ENCODE measurements at regions not wholly inside any gene's neighbourhood (a gene's known extent, or its start where the extent isn't known, plus 50 kb on each side); places are given as distances from the start of the nearest gene placed in this dataset.

DNA sequence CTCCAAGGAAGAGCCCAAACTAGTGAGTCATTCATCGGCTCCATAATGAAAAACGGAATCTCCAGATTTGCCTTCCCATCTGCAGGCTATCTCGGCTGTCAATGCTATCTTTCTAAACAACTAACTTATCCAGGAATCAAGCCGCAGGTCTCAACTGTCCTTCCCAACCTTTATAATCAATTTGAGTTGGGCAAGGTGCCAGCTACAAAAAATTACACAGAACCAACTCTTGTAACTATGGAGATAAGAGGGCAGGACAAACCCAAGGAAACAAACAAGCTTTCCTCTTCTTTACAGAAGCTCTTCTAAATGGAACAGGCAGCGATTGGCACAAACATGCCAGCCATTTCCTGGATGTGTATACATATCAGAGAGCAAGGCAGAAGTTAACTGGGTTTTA lies 61.2 kb upstream of the RAI2 start:
- TF ChIP-seq, protein P1, sequence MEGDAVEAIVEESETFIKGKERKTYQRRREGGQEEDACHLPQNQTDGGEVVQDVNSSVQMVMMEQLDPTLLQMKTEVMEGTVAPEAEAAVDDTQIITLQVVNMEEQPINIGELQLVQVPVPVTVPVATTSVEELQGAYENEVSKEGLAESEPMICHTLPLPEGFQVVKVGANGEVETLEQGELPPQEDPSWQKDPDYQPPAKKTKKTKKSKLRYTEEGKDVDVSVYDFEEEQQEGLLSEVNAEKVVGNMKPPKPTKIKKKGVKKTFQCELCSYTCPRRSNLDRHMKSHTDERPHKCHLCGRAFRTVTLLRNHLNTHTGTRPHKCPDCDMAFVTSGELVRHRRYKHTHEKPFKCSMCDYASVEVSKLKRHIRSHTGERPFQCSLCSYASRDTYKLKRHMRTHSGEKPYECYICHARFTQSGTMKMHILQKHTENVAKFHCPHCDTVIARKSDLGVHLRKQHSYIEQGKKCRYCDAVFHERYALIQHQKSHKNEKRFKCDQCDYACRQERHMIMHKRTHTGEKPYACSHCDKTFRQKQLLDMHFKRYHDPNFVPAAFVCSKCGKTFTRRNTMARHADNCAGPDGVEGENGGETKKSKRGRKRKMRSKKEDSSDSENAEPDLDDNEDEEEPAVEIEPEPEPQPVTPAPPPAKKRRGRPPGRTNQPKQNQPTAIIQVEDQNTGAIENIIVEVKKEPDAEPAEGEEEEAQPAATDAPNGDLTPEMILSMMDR (IDR thresholded peaks at IDR 0.05), result no peak
- TF ChIP-seq POLR2A (IDR thresholded peaks at IDR 0.05), result no peak
- no peak for DNase-seq
- Histone ChIP-seq H3K9me3 (no peaks in the 10 kb centered on the region), H3K36me3 (no peaks in the 10 kb centered on the region), H3K4me1 (no peaks in the 10 kb centered on the region), H3K4me3 (no peak overlapping the region), H3K27me3 (no peaks in the 10 kb centered on the region), H3K27ac (no peak overlapping the region)

DNA sequence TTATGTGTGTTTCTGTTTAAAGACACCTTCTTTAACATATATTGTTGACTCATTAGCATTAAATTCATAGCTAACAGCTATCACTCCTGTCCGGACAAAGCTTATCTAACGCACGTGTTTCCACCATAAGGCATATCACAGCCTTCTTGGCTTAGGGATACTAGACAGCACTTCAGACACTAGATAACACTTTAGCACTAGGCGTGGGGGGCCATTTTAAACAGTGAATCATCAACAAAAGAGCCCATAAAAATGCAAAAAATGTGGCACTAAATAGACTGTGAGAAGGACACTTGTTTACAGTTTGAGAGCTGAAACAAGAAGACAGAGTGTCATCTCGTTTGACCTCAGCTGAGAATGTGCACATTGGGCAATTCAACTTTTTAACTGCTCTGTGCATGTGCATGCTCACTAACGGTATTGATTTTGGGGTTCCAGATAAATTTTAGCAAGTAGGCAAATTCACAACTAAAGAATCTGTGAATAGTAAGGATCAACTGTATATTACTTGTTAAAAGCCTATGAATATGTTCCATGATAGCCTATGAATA lies 58.9 kb upstream of the RAI2 start:
- no peak overlapping the region for H3K27ac ChIP-seq
- H3K4me3 ChIP-seq, result no peak overlapping the region
- H3K36me3 ChIP-seq, result no peaks in the 10 kb centered on the region
- no peak for DNase-seq
- no peaks in the 10 kb centered on the region for H3K27me3 ChIP-seq
- TF ChIP-seq, protein P1 (IDR thresholded peaks at IDR 0.05), result no peak
- TF ChIP-seq POLR2A (IDR thresholded peaks at IDR 0.05), result no peak
- no peaks in the 10 kb centered on the region for H3K4me1 ChIP-seq
- H3K9me3 ChIP-seq, result no peaks in the 10 kb centered on the region

DNA sequence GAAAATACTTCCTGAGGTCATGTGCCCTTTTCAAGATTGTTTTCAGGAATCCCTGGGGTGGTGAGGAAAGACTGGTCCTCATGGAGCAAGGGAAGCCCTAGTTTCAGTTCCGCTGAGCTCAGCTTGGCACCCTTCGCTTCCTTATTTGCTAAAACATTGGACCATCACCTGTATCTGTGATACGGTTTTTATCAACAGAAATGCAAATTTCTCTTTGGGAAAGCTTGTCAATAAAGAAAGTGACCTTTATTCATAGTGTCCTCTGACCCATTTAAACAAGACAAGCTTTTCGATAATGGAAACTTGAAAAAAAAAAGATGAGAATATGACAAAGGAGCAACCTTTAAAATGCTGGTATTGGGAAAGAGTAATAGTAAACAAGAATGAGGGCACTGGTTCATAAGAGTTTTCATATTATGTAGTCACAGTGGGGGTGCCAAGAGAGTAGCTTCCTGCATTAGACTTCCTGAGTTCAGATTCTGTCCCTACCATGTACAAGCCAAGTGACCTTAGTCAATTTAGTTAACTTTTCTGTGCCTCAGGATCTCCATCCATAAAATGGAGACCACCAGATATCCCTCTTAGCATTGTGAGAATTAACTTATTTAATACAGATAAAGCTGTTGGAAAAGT lies 57.0 kb upstream of the RAI2 start:
- Histone ChIP-seq H3K4me1 (no peaks in the 10 kb centered on the region), H3K36me3 (no peaks in the 10 kb centered on the region), H3K4me3 (no peak overlapping the region), H3K9me3 (no peaks in the 10 kb centered on the region), H3K27ac (no peak overlapping the region), H3K27me3 (no peaks in the 10 kb centered on the region)
- no peak for DNase-seq
- TF ChIP-seq, protein P1 (IDR thresholded peaks at IDR 0.05), result no peak
- no peak for TF ChIP-seq POLR2A (IDR thresholded peaks at IDR 0.05)

DNA sequence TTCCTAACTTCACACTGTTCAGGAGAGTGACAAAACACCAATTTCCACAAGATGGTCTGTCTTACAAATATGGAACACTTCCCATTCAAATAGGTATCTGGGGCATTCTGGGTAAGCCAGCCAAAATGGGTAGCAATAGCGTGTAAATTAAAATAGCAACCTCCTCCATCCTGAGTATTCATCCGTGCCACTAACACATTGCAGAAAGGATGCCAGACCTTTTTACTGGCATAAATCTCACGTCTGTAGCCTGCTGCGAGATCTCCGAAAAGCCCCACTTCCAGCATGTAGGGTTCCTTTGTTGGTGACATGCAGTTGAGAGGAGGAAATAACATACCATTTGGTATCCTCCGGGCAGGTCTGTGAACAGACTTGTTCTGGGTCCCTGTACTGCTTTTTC lies 52.7 kb upstream of the RAI2 start:
- TF ChIP-seq, protein P1 (IDR thresholded peaks at IDR 0.05), result no peak
- TF ChIP-seq POLR2A (IDR thresholded peaks at IDR 0.05), result no peak
- H3K4me3 ChIP-seq, result no peak overlapping the region
- H3K27me3 ChIP-seq, result no peaks in the 10 kb centered on the region
- H3K27ac ChIP-seq, result no peak overlapping the region
- H3K9me3 ChIP-seq, result no peaks in the 10 kb centered on the region
- no peaks in the 10 kb centered on the region for H3K36me3 ChIP-seq
- H3K4me1 ChIP-seq, result no peaks in the 10 kb centered on the region
- DNase-seq, result no peak
